Adrenal gland (tissue), 9 donors: ENCODE measurements at regions not wholly inside any gene's neighbourhood (a gene's known extent, or its start where the extent isn't known, plus 50 kb on each side); places are given as distances from the start of the nearest gene placed in this dataset.
A peak's percentile ranks its signal among the peaks of the same experiment; 100 is the strongest.
"Not testable (repeated sequence)": the region's sequence is repeated elsewhere in the genome, so short reads cannot be mapped to it uniquely, and the experiment has no call there.

Source experiments
- DNase-seq, 7 donors: peaks; one replicate each; pipeline ENCODE4 v3.0.0-alpha.2; 2019 to 2020
- H3K27ac ChIP-seq, 5 donors: fragments of 200-600 bp; sonication (generic) in 4 of 5; 1 replicate in 3 of 5; 2 replicates in 2 of 5; pipeline versions ENCODE4 v1.5.1 to v1.8.0; 2016 to 2020; ENCODE audit warnings: mild to moderate bottlenecking in 1 of 5
- H3K27me3 ChIP-seq: fragments of 200-600 bp; 2 replicates; pipeline ENCODE4 v1.8.0; 2021
- H3K36me3 ChIP-seq, 2 donors: fragments of 200-600 bp; replicated peaks in 1 of 2; 1 replicate in 1 of 2; 2 replicates in 1 of 2; pipeline versions ENCODE4 v1.5.1 to v1.8.0; 2018 to 2022
- H3K4me1 ChIP-seq, 2 donors: fragments of 200-600 bp; replicated peaks in 1 of 2; 1 replicate in 1 of 2; 2 replicates in 1 of 2; pipeline versions ENCODE4 v1.5.1 to v1.8.0; 2018 to 2021
- H3K4me3 ChIP-seq, 4 donors: fragments of 200-600 bp; sonication (generic) in 3 of 4; one replicate each; pipeline ENCODE4 v1.5.1; 2016 to 2018
- H3K9me3 ChIP-seq, 3 donors: fragments of 200-600 bp; sonication (generic) in 1 of 3; replicated peaks in 1 of 3; 1 replicate in 2 of 3; 2 replicates in 1 of 3; pipeline versions ENCODE4 v1.5.1 to v1.8.0; 2016 to 2021
- POLR2A ChIP-seq, 2 donors: fragments of 450-650 bp; IDR thresholded peaks; one replicate each; pipeline ENCODE4 v1.6.1; 2017; ENCODE audit warnings: antibody characterized with exemption in 2 of 2, mild to moderate bottlenecking in 2 of 2, moderate library complexity in 1 of 2
- WGBS, 4 donors: extraction: QIAGEN DNeasy Blood & Tissue Kit in 2 of 4; methylation state at CpG; one replicate each; pipeline versions ENCODE4 v1.1.5 to v1.1.7; 2013 to 2017; 5-methylcytosine and 5-hydroxymethylcytosine counted together
- intact Hi-C, 2 donors: fragments of 100-400 bp; cut with DNase I; formaldehyde crosslinking; loops; one replicate each; pipeline versions ENCODE4 v1.14.1 to v1.15.0; 2022 to 2023
- TF ChIP-seq, protein P1 (sequence below), 6 experiments: fragments of 450-650 bp in 4 of 6; fragments of 200-600 bp in 2 of 6; sonication (generic) in 1 of 6; IDR thresholded peaks; 1 replicate in 5 of 6; 2 replicates in 1 of 6; pipeline versions ENCODE4 v1.5.1 to v1.8.0; 2016 to 2021; ENCODE audit warnings: antibody characterized with exemption in 6 of 6, mild to moderate bottlenecking in 2 of 6, moderate library complexity in 1 of 6
- donor health status: healthy with polysubstance abuse.
- donor health status: Bipolar disorder and iron deficiency.
- donor health status: DM: yes; HTN: yes; CAD: no.
- donor health status: DM: no; HTN: no; CAD: no.
- donor health status: DM: no; HTN: no; CAD: no.

DNA sequence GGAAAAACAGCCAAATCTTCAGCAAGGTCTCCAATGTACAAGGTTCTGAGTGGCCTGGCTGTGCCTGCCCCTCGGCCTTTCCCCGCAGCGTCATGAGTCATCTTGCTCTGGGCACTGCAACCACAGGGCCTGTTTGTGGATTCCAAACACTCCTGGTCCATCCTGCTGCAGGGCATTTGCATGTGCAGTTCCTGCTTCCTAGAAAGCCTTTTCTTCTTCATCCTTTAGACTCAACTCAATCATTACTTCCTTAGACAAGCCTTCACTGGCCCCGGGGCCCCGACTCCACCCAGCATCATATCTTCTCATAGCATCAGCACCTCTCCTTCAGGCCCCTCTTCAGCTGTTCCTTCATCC is 101.8 kb upstream of the EGLN3 start:
- Histone ChIP-seq H3K27me3 (peaks cover 3% of the 10 kb centered on the region), H3K4me1 (no peaks in the 10 kb centered on the region), H3K36me3 (no peaks in the 10 kb centered on the region), H3K27ac (no peak overlapping the region), H3K4me3 (no peak overlapping the region), H3K9me3 (no peaks in the 10 kb centered on the region)
- WGBS, 4 donors = 62 to 70% (median 67%) methylated on average over 5 of the region's 5 CpGs
- TF ChIP-seq, protein P1, sequence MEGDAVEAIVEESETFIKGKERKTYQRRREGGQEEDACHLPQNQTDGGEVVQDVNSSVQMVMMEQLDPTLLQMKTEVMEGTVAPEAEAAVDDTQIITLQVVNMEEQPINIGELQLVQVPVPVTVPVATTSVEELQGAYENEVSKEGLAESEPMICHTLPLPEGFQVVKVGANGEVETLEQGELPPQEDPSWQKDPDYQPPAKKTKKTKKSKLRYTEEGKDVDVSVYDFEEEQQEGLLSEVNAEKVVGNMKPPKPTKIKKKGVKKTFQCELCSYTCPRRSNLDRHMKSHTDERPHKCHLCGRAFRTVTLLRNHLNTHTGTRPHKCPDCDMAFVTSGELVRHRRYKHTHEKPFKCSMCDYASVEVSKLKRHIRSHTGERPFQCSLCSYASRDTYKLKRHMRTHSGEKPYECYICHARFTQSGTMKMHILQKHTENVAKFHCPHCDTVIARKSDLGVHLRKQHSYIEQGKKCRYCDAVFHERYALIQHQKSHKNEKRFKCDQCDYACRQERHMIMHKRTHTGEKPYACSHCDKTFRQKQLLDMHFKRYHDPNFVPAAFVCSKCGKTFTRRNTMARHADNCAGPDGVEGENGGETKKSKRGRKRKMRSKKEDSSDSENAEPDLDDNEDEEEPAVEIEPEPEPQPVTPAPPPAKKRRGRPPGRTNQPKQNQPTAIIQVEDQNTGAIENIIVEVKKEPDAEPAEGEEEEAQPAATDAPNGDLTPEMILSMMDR (IDR thresholded peaks at IDR 0.05) = no peak
- no peak for TF ChIP-seq POLR2A (IDR thresholded peaks at IDR 0.05)
- peak in 3 of 7 donors; percentile 7 to 21 (median 18) for DNase-seq
- intact Hi-C loops = no loop called here

DNA sequence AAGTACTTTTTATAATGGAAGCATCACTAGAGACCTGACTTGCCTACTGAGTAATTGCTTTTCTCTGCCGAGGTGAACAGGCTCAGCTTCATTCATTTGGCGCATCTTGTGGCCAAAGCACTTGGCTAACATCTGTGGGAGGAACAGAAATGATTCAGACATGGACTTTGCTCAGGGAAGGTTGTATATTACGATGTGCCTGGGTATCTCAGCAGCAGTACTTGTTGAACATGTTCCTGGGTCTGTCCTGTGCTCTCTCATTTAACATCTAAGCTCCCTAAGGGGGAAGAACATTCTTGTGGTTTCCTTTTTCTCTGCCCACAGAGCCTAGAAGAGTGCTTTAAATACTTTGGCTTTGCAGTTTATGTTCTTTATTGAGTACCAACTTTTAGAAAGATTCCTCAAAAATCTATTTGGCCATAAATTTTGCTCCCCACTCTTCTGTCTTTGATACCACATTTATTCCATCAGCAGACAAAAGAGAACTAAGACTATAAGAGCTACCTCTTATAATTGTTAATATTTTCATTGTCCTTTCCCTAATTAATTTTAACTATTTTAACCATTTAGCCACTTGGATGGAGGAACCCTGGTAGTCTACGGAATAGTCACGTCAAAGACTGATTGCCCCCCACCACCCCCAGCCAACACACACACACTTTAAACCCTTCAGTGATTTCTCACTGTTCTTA is 101.2 kb upstream of the EGLN3 start:
- H3K27ac ChIP-seq = no peak overlapping the region
- 78 to 81% (median 79%) methylated on average over 5 of the region's 5 CpGs for WGBS, 4 donors
- no peaks in the 10 kb centered on the region for H3K4me1 ChIP-seq
- H3K4me3 ChIP-seq = no peak overlapping the region
- no peaks in the 10 kb centered on the region for H3K9me3 ChIP-seq
- no peaks in the 10 kb centered on the region for H3K36me3 ChIP-seq
- H3K27me3 ChIP-seq = peaks cover 3% of the 10 kb centered on the region
- TF ChIP-seq POLR2A (IDR thresholded peaks at IDR 0.05) = no peak
- TF ChIP-seq, protein P1 (IDR thresholded peaks at IDR 0.05) = no peak
- no peak for DNase-seq
- intact Hi-C loops = no loop called here

DNA sequence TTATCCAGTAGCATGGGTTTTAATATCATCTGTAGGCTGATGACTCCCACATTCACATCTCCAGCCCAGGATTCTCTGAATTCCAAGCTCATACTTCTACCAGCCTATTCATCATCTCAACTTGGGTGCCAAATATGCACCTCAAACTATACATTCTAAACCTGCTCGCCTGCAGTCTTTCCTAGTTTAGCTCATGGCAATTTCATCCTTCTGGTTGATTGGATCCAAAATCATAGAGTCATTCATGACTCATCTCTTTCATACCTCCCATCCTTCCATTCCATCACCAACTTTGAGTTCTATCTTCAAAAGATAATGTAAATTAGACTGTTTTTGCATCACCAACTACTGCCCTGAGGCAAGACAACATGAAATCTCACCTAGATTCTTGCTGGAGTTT is 99.7 kb upstream of the EGLN3 start:
- H3K27me3 ChIP-seq = peaks cover 3% of the 10 kb centered on the region
- H3K27ac ChIP-seq = no peak overlapping the region
- no peaks in the 10 kb centered on the region for H3K36me3 ChIP-seq
- no peak overlapping the region for H3K4me3 ChIP-seq
- WGBS, 4 donors = 89 to 96% (median 93%) methylated on average over 1 of the region's 1 CpG
- no peaks in the 10 kb centered on the region for H3K4me1 ChIP-seq
- DNase-seq = no peak
- intact Hi-C loops = no loop called here
- TF ChIP-seq POLR2A (IDR thresholded peaks at IDR 0.05) = no peak
- TF ChIP-seq, protein P1 (IDR thresholded peaks at IDR 0.05) = no peak
- H3K9me3 ChIP-seq = no peaks in the 10 kb centered on the region

DNA sequence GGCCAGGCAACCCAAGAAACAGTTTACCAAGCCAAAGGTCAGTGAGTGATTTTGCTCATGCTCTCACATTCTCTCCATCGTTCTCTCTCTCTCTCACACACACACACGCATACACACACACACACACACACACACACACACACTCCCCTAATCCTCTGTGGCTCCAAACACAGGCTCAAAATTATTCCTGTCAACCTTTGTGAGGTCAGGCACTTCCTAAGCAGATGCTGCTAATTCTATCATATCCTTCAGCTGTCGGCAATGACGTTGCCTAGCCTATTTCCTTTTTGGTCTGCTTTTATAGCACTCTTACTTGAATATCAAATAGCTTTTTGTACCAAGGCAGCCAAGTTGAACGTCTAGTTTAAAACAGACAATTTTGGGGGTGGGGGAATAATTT is 98.9 kb upstream of the EGLN3 start:
- WGBS, 4 donors = 53 to 67% (median 60%) methylated on average over 5 of the region's 5 CpGs
- intact Hi-C loops = no loop called here
- Histone ChIP-seq H3K9me3 (no peaks in the 10 kb centered on the region), H3K36me3 (no peaks in the 10 kb centered on the region), H3K4me1 (no peaks in the 10 kb centered on the region), H3K27ac (no peak overlapping the region), H3K4me3 (no peak overlapping the region), H3K27me3 (no peaks in the 10 kb centered on the region)
- TF ChIP-seq, protein P1 (IDR thresholded peaks at IDR 0.05) = no peak
- TF ChIP-seq POLR2A (IDR thresholded peaks at IDR 0.05) = no peak
- no peak for DNase-seq

DNA sequence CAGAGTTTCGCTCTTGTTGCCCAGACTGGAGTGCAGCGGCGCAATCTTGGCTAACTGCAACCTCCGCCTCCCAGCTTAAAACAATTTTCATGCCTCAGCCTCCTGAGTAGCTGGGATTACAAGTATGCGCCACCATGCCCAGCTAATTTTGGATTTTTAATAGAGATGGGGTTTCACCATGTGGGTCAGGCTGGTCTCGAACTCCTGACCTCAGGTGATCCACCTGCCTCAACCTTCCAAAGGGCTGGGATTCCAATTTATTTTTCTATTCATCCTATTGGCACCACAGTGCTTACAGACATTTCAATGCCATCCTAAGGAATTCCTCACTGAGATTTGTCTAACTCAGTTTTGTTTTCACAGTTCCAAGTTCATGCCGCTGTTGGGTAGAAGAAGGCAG is 98.3 kb upstream of the EGLN3 start:
- WGBS, 4 donors = 93 to 96% (median 95%) methylated on average over 7 of the region's 7 CpGs
- DNase-seq, intact Hi-C loops, H3K27me3 ChIP-seq, H3K36me3 ChIP-seq, H3K4me3 ChIP-seq, H3K4me1 ChIP-seq, H3K9me3 ChIP-seq, H3K27ac ChIP-seq: not testable (repeated sequence)
